ENCODE measurements at regions not wholly inside any gene's neighbourhood (a gene's known extent, or its start where the extent isn't known, plus 50 kb on each side); places are given as distances from the start of the nearest gene placed in this dataset.
"Not testable (repeated sequence)": the region's sequence is repeated elsewhere in the genome, so short reads cannot be mapped to it uniquely, and the experiment has no call there.

GRCh38 chr2:175755169-175755568, 246.9 kb downstream of the LNPK start:
- DNase-seq, result no peak

- DNase-seq, result no peak
Measured at GRCh38 chr2:175750195-175750594, 251.9 kb downstream of the LNPK start.

GRCh38 chr2:175745911-175746310, 256.2 kb downstream of the LNPK start:
- no peak for DNase-seq

- no peak for DNase-seq
Measured at GRCh38 chr2:175744000-175744399, 258.1 kb downstream of the LNPK start.

GRCh38 chr2:175743011-175743410, 259.1 kb downstream of the LNPK start:
- no peak for DNase-seq

- DNase-seq, result no peak
Measured at GRCh38 chr2:175742367-175742766, 259.7 kb downstream of the LNPK start.

GRCh38 chr2:175741164-175741563, 260.9 kb downstream of the LNPK start:
- no peak for DNase-seq

- DNase-seq, result no peak
Measured at GRCh38 chr2:175737722-175738361, 264.2 kb downstream of the LNPK start.

GRCh38 chr2:175734686-175735085, 267.4 kb downstream of the LNPK start:
- DNase-seq, result peak; percentile 17

GRCh38 chr2:175732531-175732930, 269.5 kb downstream of the LNPK start:
- DNase-seq, result no peak

GRCh38 chr2:175730050-175730449, 272.0 kb downstream of the LNPK start:
- no peak for DNase-seq

- no peak for DNase-seq
Measured at GRCh38 chr2:175729049-175729706, 272.9 kb downstream of the LNPK start.

GRCh38 chr2:175728032-175728431, 274.0 kb downstream of the LNPK start:
- DNase-seq, result no peak

- no peak for DNase-seq
Measured at GRCh38 chr2:175726223-175726622, 275.8 kb downstream of the LNPK start.

- no peak for DNase-seq
Measured at GRCh38 chr2:175709248-175709647, 292.8 kb downstream of the LNPK start.

GRCh38 chr2:175707322-175707721, 294.7 kb downstream of the LNPK start:
- no peak for DNase-seq

GRCh38 chr2:175704568-175704967, 297.5 kb downstream of the LNPK start:
- DNase-seq, result not testable (repeated sequence)

- no peak for DNase-seq
Measured at GRCh38 chr2:175698061-175698460, 304.0 kb downstream of the LNPK start.

GRCh38 chr2:175690113-175690837, 311.8 kb downstream of the LNPK start:
- DNase-seq, result peak; percentile 79

- DNase-seq, result no peak
Measured at GRCh38 chr2:175688243-175688642, 313.8 kb downstream of the LNPK start.

- DNase-seq, result peak; percentile 42
Measured at GRCh38 chr2:175687465-175687864, 314.6 kb downstream of the LNPK start.

- DNase-seq, result no peak
Measured at GRCh38 chr2:175686002-175686401, 316.1 kb downstream of the LNPK start.

- DNase-seq, result no peak
Measured at GRCh38 chr2:175684466-175684865, 317.6 kb downstream of the LNPK start.

GRCh38 chr2:175679728-175680127, 322.3 kb downstream of the LNPK start:
- no peak for DNase-seq
